GM12875 (cell line): ENCODE measurements at regions not wholly inside any gene's neighbourhood (a gene's known extent, or its start where the extent isn't known, plus 50 kb on each side); places are given as distances from the start of the nearest gene placed in this dataset.

Experiments
- H3K4me3 ChIP-seq: one replicate; pipeline ENCODE4 v1.5.1; 2011; ENCODE audit warnings: low read depth, low read length, control low read depth
- CTCF ChIP-seq: IDR thresholded peaks from 2 replicates; pipeline ENCODE4 v1.5.1; 2011; ENCODE audit warnings: low read depth, mild to moderate bottlenecking, control low read depth, inconsistent platforms, low read length, moderate library complexity, borderline replicate concordance; ENCODE audit not compliant: insufficient read depth

GRCh38 chr13:34421347-34421719 is 520.7 kb upstream of the NBEA start:
- H3K4me3 ChIP-seq, result no peak overlapping the region
- TF ChIP-seq CTCF, result no peak

GRCh38 chr13:34421858-34422475 is 520.1 kb upstream of the NBEA start:
- no peak overlapping the region for H3K4me3 ChIP-seq
- TF ChIP-seq CTCF, result no peak

- no peak overlapping the region for H3K4me3 ChIP-seq
- no peak for TF ChIP-seq CTCF
Observed at GRCh38 chr13:34422956-34423355, 519.1 kb upstream of the NBEA start.

GRCh38 chr13:34425327-34425949 is 516.6 kb upstream of the NBEA start:
- TF ChIP-seq CTCF, result no peak
- no peak overlapping the region for H3K4me3 ChIP-seq

GRCh38 chr13:34428911-34429310 is 513.2 kb upstream of the NBEA start:
- H3K4me3 ChIP-seq, result no peak overlapping the region
- no peak for TF ChIP-seq CTCF

- H3K4me3 ChIP-seq, result no peak overlapping the region
- no peak for TF ChIP-seq CTCF
Observed at GRCh38 chr13:34430294-34430693, 511.8 kb upstream of the NBEA start.

- TF ChIP-seq CTCF, result no peak
- H3K4me3 ChIP-seq, result no peak overlapping the region
Observed at GRCh38 chr13:34431827-34432581, 510.1 kb upstream of the NBEA start.
